ENCODE measurements at regions not wholly inside any gene's neighbourhood (a gene's known extent, or its start where the extent isn't known, plus 50 kb on each side); places are given as distances from the start of the nearest gene placed in this dataset.

DNA sequence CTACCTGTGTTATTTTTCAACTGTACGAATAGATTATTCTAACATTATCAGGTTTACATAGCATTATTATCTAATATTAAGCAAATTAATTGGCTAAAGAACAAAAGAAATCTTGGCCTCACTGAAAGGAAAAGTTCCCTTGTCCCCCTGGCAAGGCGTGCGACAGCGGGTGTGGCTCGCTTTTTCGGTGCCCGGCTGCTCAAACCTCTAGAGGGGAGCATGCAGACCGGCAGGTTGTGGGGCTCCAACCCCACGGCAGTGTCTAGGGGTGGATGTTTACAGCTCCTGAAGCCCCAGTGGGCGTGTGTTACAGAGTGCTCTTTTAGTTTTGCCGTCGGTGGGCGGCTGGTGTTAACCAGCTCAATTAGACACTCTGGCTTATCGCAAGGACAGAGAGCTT, 456.4 kb downstream of the TNS3 start:
- TF ChIP-seq, protein P1, sequence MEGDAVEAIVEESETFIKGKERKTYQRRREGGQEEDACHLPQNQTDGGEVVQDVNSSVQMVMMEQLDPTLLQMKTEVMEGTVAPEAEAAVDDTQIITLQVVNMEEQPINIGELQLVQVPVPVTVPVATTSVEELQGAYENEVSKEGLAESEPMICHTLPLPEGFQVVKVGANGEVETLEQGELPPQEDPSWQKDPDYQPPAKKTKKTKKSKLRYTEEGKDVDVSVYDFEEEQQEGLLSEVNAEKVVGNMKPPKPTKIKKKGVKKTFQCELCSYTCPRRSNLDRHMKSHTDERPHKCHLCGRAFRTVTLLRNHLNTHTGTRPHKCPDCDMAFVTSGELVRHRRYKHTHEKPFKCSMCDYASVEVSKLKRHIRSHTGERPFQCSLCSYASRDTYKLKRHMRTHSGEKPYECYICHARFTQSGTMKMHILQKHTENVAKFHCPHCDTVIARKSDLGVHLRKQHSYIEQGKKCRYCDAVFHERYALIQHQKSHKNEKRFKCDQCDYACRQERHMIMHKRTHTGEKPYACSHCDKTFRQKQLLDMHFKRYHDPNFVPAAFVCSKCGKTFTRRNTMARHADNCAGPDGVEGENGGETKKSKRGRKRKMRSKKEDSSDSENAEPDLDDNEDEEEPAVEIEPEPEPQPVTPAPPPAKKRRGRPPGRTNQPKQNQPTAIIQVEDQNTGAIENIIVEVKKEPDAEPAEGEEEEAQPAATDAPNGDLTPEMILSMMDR (IDR thresholded peaks at IDR 0.05): no peak
- Mint-ChIP-seq H3K36me3 (ENCODE audit: unreplicated experiment) (no peaks in the 10 kb centered on the region), H3K27ac (ENCODE audit: unreplicated experiment) (no peak overlapping the region)

DNA sequence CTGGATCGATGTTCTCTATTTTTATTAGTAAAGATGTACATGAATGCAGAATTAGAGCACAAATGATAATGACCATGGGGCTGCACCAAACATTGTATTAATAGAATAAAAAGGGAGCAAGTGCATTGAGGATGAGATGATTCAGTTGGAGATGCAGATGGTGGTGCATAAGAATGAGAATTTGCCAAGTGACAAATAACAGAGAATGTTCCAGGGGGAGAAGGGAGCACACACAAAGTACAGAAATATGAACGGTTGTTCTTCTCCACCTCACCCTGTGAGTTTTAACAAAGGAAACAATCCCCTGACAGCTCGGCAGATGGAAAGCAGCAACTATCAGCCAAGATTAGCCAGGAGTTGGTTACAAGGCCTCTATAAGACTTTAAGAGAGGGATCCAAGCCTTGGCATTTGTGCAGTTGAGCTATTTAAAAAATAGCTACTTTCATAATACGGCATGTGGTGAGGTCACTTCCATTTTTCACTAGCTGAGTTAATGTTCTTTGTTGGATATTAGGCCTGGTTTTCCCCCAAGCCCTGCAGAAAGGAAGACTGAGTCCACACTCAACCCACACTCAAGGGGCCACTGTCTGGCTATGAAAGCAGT, 462.5 kb downstream of the TNS3 start:
- no peak for DNase-seq (ENCODE audit: extremely low spot score, unreplicated experiment)
- H3K27me3 Mint-ChIP-seq (ENCODE audit: unreplicated experiment): no peaks in the 10 kb centered on the region
- H3K9me3 Mint-ChIP-seq (ENCODE audit: unreplicated experiment): no peaks in the 10 kb centered on the region
- no peak overlapping the region for H3K4me3 Mint-ChIP-seq (ENCODE audit: unreplicated experiment)
- H3K4me1 Mint-ChIP-seq (ENCODE audit: unreplicated experiment): no peaks in the 10 kb centered on the region
- H3K27ac Mint-ChIP-seq (ENCODE audit: unreplicated experiment): no peak overlapping the region
- TF ChIP-seq, protein P1 (IDR thresholded peaks at IDR 0.05): no peak
- H3K36me3 Mint-ChIP-seq (ENCODE audit: unreplicated experiment): no peaks in the 10 kb centered on the region

More for the DNA sequence above, 456.4 kb downstream of the TNS3 start:
- no peak for DNase-seq (ENCODE audit: extremely low spot score, unreplicated experiment)
- Mint-ChIP-seq H3K4me1 (ENCODE audit: unreplicated experiment) (no peaks in the 10 kb centered on the region), H3K4me3 (ENCODE audit: unreplicated experiment) (no peak overlapping the region), H3K27me3 (ENCODE audit: unreplicated experiment) (peaks cover 8% of the 10 kb centered on the region), H3K9me3 (ENCODE audit: unreplicated experiment) (peaks cover 4% of the 10 kb centered on the region)

DNA sequence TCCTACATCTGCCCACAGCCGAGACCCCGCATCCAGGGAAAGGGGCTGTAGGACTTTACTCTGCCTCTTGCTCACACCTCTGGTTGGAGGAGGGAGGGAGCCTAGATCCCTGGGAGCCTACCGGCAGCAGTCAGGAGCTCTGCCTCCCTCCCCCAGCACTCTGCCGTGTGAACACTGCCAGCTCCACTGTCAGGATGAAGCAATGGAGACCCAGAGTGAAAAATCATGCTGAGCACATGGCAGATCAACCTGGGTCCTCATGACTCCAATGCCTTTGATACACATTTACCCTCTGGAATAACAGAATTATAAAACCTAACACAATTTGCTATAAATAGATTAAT, 477.7 kb downstream of the TNS3 start:
- Mint-ChIP-seq H3K4me1 (ENCODE audit: unreplicated experiment) (peaks cover 2% of the 10 kb centered on the region), H3K9me3 (ENCODE audit: unreplicated experiment) (no peaks in the 10 kb centered on the region)
- TF ChIP-seq, protein P1 (IDR thresholded peaks at IDR 0.05): no peak

DNA sequence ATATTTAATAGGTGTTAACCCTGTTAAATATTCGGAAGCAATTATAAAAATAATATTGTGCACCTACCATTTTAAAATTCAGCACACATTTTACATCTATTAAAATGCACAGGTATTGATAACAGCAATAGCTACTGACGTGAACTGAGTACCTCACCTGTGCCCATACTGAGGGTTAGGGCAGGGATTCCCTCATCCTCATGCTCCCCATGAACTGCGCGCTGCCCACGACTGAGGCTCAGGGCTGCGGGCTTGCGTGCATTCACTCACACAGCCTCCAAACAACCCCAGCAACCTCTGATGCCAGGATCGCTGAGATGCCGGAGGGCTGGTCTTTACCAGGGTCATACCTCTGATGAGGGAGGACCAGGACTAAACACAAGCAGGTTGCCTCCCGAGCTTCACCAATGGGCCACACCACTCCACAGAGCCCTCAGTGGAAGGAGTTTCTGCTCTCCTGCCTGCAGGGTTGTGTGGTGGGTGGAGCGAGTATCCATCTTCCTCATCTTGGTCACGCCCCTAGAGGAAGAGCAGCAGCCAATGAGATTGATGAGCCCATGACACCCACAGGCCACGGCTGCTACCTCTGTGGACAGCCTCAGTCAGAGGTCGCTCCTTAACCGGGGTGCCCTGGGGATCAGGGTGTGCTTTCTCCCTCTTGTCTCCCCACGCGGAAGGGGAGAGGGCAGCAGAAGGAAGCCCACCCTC, 478.3 kb downstream of the TNS3 start:
- Mint-ChIP-seq H3K36me3 (ENCODE audit: unreplicated experiment) (no peaks in the 10 kb centered on the region), H3K27me3 (ENCODE audit: unreplicated experiment) (no peaks in the 10 kb centered on the region), H3K9me3 (ENCODE audit: unreplicated experiment) (peaks cover 2% of the 10 kb centered on the region), H3K4me1 (ENCODE audit: unreplicated experiment) (peaks cover 2% of the 10 kb centered on the region), H3K4me3 (ENCODE audit: unreplicated experiment) (no peak overlapping the region), H3K27ac (ENCODE audit: unreplicated experiment) (no peak overlapping the region)
- DNase-seq (ENCODE audit: extremely low spot score, unreplicated experiment): no peak
- TF ChIP-seq, protein P1 (IDR thresholded peaks at IDR 0.05): no peak

More for the DNA sequence above, 477.7 kb downstream of the TNS3 start:
- no peaks in the 10 kb centered on the region for H3K27me3 Mint-ChIP-seq (ENCODE audit: unreplicated experiment)
- no peak overlapping the region for H3K27ac Mint-ChIP-seq (ENCODE audit: unreplicated experiment)
- no peak for DNase-seq (ENCODE audit: extremely low spot score, unreplicated experiment)
- no peaks in the 10 kb centered on the region for H3K36me3 Mint-ChIP-seq (ENCODE audit: unreplicated experiment)
- H3K4me3 Mint-ChIP-seq (ENCODE audit: unreplicated experiment): no peak overlapping the region

DNA sequence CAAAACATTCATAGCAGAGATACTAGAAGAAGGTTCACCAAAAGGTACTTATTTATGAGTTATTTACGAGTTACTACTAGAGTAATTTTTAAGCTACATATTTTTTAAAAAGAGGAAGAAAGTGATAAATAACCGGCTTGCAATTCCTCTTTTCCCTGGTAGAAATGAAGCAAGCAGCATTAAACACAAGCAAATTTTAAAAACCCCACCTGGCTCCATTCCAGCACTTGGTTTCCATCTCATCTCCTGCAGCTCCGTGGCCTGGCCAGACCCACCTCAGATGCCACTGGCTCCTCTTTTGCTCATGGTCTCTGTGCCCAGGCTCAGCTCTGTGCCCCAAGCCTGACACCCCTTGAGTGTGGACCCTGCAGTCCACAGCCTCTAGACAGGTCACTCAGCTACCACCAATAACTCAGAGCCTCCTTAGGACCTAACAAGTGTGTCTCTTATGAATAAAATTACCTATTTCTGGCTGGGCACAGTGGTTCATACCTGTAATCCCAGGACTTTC, 479.5 kb downstream of the TNS3 start:
- TF ChIP-seq, protein P1 (IDR thresholded peaks at IDR 0.05): no peak
- Mint-ChIP-seq H3K27ac (ENCODE audit: unreplicated experiment) (no peak overlapping the region), H3K27me3 (ENCODE audit: unreplicated experiment) (no peaks in the 10 kb centered on the region), H3K9me3 (ENCODE audit: unreplicated experiment) (peaks cover 5% of the 10 kb centered on the region), H3K4me3 (ENCODE audit: unreplicated experiment) (no peak overlapping the region), H3K4me1 (ENCODE audit: unreplicated experiment) (peaks cover 2% of the 10 kb centered on the region), H3K36me3 (ENCODE audit: unreplicated experiment) (no peaks in the 10 kb centered on the region)
- no peak for DNase-seq (ENCODE audit: extremely low spot score, unreplicated experiment)
